ENCODE measurements at regions not wholly inside any gene's neighbourhood (a gene's known extent, or its start where the extent isn't known, plus 50 kb on each side); places are given as distances from the start of the nearest gene placed in this dataset.
"Not testable (repeated sequence)": the region's sequence is repeated elsewhere in the genome, so short reads cannot be mapped to it uniquely, and the experiment has no call there.

DNA sequence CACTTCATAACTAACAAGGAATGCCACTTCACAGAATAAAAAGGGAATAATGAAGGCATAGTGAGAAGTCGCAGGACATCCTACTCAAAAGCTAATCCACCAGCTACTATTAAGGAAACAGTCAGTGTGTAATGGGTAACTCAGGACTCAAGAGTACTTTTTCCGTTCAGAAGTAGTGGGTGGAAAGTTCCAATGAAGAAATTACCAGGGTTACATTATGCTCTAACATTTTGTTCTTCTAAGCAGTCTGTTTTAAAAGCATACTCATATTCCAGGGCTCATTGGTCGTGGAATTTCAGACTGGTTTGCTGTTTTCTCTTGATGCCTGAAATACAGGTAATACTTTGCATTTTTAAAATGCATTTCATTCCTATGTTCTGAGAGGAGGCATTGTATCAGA, 222.4 kb upstream of the IRS2 start:
- no peak for DNase-seq (ENCODE audit: low read depth)

GRCh38 chr13:110006304-110006703, 219.9 kb upstream of the IRS2 start:
- no peak for DNase-seq (ENCODE audit: low read depth)

DNA sequence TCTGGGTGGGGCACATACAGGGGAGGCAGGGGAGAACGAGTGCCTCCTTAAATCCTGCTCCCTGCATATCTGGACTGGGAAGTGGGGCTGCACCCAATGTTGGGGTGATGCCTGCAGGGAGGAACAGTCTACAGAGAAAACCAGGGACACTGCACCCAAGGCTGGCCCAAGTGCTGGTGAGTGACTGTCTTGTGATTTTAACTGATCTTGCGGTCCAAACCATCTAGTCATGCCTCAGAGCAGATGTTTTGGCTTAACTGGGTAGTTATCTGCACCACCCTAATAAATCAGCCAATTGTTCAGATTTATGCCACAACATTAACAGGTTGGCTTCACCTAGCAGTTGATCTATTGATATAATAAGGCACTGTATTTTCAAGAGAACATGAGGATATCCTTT, 219.2 kb upstream of the IRS2 start:
- no peak for DNase-seq (ENCODE audit: low read depth)

GRCh38 chr13:110004814-110005213, 218.4 kb upstream of the IRS2 start:
- no peak for DNase-seq (ENCODE audit: low read depth)

GRCh38 chr13:110001670-110002275, 215.4 kb upstream of the IRS2 start:
- DNase-seq (ENCODE audit: low read depth), result peak; percentile 47

DNA sequence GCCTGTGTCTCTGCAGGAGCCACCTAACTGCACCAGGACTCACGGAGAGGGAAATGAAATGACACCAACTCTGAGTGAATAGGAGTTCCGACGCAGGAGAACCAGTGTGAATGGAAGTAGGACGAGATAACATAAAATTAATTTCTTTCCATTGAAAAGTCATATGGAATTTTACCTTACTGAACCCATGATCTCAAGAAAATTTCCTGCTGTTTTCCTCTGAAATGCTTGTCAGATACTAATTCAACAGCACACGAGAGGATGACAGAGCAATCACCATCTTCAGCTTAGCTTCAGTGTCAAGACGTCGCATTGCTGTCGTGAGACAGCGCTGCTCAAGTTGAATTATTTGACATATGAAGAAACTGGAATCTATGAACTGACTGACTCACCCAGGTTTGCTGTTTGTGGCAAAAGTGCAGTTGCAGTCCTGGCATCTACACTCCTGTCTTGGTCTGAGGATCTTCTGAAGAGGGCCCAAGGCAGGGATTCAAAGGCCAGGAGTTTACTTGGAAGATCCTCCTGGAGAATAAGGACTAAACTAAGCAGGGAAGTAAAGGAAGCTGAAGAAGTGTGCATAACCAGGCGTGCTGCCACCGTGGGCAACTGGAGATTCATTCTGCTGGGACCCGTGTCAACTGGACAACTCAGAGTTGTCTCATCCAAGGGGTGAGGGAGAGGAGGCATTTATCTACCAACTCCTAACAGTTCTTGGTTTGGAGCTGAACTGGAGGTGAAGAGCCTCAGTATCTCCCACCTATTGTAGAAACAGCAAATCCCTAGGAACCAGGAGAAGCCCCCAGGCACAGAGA, 214.4 kb upstream of the IRS2 start:
- DNase-seq (ENCODE audit: low read depth), result no peak

DNA sequence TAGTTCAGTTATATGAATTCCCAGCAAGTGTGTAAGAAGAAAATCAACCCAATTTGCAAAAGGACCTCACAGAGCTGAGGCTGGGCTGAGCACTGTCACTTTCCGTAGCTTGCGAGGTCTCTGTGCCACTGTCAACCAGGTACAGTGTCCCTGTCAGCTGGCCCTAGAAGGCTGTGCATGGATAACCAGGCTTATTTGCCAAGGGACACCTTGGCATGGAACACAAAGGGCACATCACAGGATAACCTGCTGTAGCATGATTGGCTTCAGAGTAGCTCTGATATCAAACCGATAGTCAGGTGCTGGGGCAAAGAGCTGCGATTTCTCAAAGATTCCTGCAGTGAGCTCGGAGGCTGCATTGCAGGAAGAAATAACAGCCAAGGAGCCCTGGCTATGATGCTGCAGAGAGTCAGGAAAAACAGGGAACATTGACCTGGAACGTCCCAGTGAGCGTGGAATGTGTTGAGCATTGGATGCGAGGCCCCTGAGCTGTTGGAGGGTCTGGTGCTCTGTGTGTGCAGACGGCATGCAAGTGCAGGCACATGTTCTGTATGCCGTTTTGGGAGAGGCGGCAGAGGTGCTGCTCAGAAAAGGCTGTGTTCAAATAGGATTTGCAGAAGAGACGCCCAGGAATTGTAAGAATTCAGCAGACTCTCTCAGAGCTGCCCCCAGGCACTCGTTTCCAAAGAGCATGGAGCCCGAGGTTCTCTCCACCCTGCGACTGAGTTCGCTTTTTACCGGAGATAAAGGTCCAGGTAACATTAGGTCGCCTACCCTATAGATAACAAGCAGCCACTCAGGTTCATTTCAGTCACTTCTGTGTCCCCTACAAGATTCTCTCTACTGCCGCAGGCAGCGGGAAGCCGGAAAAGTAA, 213.5 kb upstream of the IRS2 start:
- no peak for DNase-seq (ENCODE audit: low read depth)

GRCh38 chr13:109998684-109999533, 212.5 kb upstream of the IRS2 start:
- DNase-seq (ENCODE audit: low read depth), result peak; percentile 74

- DNase-seq (ENCODE audit: low read depth), result no peak
Observed at GRCh38 chr13:109998037-109998436, 211.7 kb upstream of the IRS2 start.

DNA sequence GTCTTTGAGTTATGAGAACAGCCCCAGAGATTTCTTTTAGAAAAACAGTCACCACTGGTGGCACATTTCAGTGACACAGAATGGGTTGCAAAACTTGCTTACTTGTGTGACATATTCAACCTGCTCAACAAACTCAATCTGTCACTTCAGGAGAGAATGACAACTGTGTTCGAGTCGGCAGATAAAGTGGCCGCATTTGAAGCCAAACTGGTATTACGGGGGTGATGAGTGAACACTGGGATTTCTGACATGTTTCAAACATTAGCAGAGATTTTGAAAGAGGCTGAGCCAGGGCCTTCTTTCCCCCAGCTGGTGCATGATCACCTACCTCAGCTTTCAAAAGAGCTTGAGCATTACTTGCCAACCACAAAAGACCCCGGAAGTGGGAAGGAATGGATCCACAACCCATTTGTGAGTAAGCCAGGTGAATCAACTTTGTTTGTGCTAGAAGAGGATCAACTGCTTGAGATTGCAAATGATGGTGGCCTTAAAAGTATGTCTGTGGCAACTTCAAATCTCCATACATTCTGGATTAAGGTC, 210.7 kb upstream of the IRS2 start:
- not testable (repeated sequence) for DNase-seq (ENCODE audit: low read depth)

GRCh38 chr13:109996404-109996960, 210.1 kb upstream of the IRS2 start:
- no peak for DNase-seq (ENCODE audit: low read depth)

DNA sequence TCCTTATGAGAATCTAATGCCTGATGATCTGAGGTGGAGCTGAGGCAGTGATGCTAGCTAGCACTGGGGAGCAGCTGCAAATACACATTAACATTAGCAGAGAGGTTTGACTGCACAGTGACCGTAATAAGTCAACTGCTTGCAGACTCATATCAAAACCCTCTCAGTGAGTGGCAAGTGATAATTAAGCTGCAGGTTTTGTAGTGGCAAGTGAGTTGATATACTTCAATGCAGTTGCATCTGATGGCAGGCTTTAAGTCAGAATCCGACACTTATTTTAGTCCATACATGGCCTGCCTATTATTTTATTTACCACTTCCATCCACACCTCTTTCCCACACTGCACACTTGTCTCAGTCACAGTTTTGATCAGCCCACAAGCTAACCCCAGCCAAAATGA, 209.2 kb upstream of the IRS2 start:
- DNase-seq (ENCODE audit: low read depth), result no peak

DNA sequence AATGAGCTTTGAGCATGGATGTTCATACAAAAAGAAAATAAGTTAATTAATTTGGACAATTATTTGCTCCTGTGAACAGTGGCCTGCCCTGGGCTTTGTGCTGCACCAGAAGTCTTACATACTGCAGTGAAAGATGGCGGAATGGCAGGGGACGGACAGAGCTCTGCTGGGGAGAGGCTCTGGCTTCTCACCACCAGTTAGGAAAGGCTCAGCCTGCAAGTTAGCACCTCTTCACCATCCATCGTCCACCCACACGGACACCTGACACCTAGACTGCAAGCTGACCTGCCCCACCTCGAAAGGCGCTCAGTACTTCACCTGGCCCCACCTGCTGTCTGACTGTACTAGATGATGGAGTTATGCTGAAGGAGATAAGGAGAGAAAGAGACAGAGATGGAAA, 203.9 kb upstream of the IRS2 start:
- no peak for DNase-seq (ENCODE audit: low read depth)

GRCh38 chr13:109989686-109990085, 203.3 kb upstream of the IRS2 start:
- peak; percentile 30 for DNase-seq (ENCODE audit: low read depth)

GRCh38 chr13:109989155-109989554, 202.8 kb upstream of the IRS2 start:
- DNase-seq (ENCODE audit: low read depth), result no peak

- no peak for DNase-seq (ENCODE audit: low read depth)
Observed at GRCh38 chr13:109986851-109987250, 200.5 kb upstream of the IRS2 start.

- no peak for DNase-seq (ENCODE audit: low read depth)
Observed at GRCh38 chr13:109985871-109986450, 199.6 kb upstream of the IRS2 start.

- DNase-seq (ENCODE audit: low read depth), result no peak
Observed at GRCh38 chr13:109983447-109983846, 197.1 kb upstream of the IRS2 start.

- no peak for DNase-seq (ENCODE audit: low read depth)
Observed at GRCh38 chr13:109981000-109981399, 194.6 kb upstream of the IRS2 start.

DNA sequence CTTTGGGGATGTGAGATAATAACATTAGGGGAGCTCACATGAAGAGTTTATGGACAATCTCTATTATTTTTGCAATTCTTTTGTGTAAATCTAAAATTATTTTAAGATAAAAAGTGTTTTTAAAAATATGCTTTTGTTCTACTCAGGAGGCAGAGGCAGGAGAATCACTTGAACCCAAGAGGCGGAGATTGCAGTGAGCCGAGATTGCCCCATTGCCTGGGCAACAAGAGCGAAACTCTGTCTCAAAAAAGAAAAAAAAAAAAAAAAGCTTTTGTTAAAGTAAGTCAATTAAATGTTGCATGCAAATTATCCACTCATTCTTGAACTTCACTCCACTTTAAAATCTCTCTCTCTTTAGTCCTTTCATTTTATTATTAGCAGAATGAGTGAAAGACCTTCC, 193.3 kb upstream of the IRS2 start:
- not testable (repeated sequence) for DNase-seq (ENCODE audit: low read depth)

- no peak for DNase-seq (ENCODE audit: low read depth)
Observed at GRCh38 chr13:109979228-109979627, 192.8 kb upstream of the IRS2 start.
